ENCODE measurements at regions not wholly inside any gene's neighbourhood (a gene's known extent, or its start where the extent isn't known, plus 50 kb on each side); places are given as distances from the start of the nearest gene placed in this dataset.

- Histone ChIP-seq H3K4me1 (ENCODE audit: insufficient read depth, low read length) (no peaks in the 10 kb centered on the region), H3K79me2 (ENCODE audit: insufficient read depth, low read length) (no peaks in the 10 kb centered on the region), H4K20me1 (ENCODE audit: insufficient read depth, low read length) (no peaks in the 10 kb centered on the region), H3K27me3 (ENCODE audit: insufficient read depth, low read length) (no peaks in the 10 kb centered on the region), H3K4me3 (ENCODE audit: insufficient read depth, low read depth, low read length) (no peak overlapping the region), H3K9ac (ENCODE audit: low read length) (no peak overlapping the region), H3K27ac (ENCODE audit: low read depth, low read length) (no peak overlapping the region), H2AFZ (ENCODE audit: low read depth, low read length) (no peak overlapping the region), H3K36me3 (ENCODE audit: insufficient read depth, low read length) (no peaks in the 10 kb centered on the region), H3K9me3 (ENCODE audit: insufficient read depth, low read depth, low read length) (no peaks in the 10 kb centered on the region), H3K4me2 (ENCODE audit: low read length) (no peak overlapping the region)
- no peaks in the 10 kb centered on the region for H3K9me3 Mint-ChIP-seq (ENCODE audit: unreplicated experiment)
- no peaks in the 10 kb centered on the region for H3K27me3 Mint-ChIP-seq (ENCODE audit: low read depth, unreplicated experiment)
- H3K27ac Mint-ChIP-seq (ENCODE audit: unreplicated experiment): no peak overlapping the region
- no peaks in the 10 kb centered on the region for H3K4me1 Mint-ChIP-seq (ENCODE audit: low read depth, unreplicated experiment)
- DNase-seq (ENCODE audit: low read depth) (no peak), FAIRE-seq (no peak)
- TF ChIP-seq CTCF (IDR thresholded peaks at IDR 0.05; ENCODE audit: insufficient read depth, low read depth, low read length) (no peak), EZH2 (IDR thresholded peaks at IDR 0.05; ENCODE audit: insufficient read depth, low read length) (no peak)
- H3K36me3 Mint-ChIP-seq (ENCODE audit: low read depth, unreplicated experiment): no peaks in the 10 kb centered on the region
- H3K4me3 Mint-ChIP-seq (ENCODE audit: unreplicated experiment): no peak overlapping the region
Observed at GRCh38 chr13:61508936-61509335, 93.3 kb upstream of the PCDH20 start.

- no peaks in the 10 kb centered on the region for H3K36me3 Mint-ChIP-seq (ENCODE audit: low read depth, unreplicated experiment)
- FAIRE-seq: no peak
- H3K27me3 Mint-ChIP-seq (ENCODE audit: low read depth, unreplicated experiment): no peaks in the 10 kb centered on the region
Observed at GRCh38 chr13:61500176-61500575, 84.5 kb upstream of the PCDH20 start.

More at GRCh38 chr13:61500176-61500575, 84.5 kb upstream of the PCDH20 start:
- no peaks in the 10 kb centered on the region for H3K4me1 Mint-ChIP-seq (ENCODE audit: low read depth, unreplicated experiment)
- no peak overlapping the region for H2AFZ ChIP-seq (ENCODE audit: low read depth, low read length)
- no peaks in the 10 kb centered on the region for H4K20me1 ChIP-seq (ENCODE audit: insufficient read depth, low read length)
- no peak for TF ChIP-seq CTCF (IDR thresholded peaks at IDR 0.05; ENCODE audit: insufficient read depth, low read depth, low read length)
- no peak for TF ChIP-seq EZH2 (IDR thresholded peaks at IDR 0.05; ENCODE audit: insufficient read depth, low read length)
- H3K27ac ChIP-seq (ENCODE audit: low read depth, low read length): no peak overlapping the region
- no peaks in the 10 kb centered on the region for H3K9me3 ChIP-seq (ENCODE audit: insufficient read depth, low read depth, low read length)
- H3K4me2 ChIP-seq (ENCODE audit: low read length): no peak overlapping the region
- H3K79me2 ChIP-seq (ENCODE audit: insufficient read depth, low read length): no peaks in the 10 kb centered on the region
- no peak overlapping the region for H3K9ac ChIP-seq (ENCODE audit: low read length)
- no peaks in the 10 kb centered on the region for H3K27me3 ChIP-seq (ENCODE audit: insufficient read depth, low read length)
- no peak overlapping the region for H3K4me3 Mint-ChIP-seq (ENCODE audit: unreplicated experiment)
- no peak for DNase-seq (ENCODE audit: low read depth)
- H3K4me1 ChIP-seq (ENCODE audit: insufficient read depth, low read length): no peaks in the 10 kb centered on the region
- no peaks in the 10 kb centered on the region for H3K36me3 ChIP-seq (ENCODE audit: insufficient read depth, low read length)
- H3K27ac Mint-ChIP-seq (ENCODE audit: unreplicated experiment): no peak overlapping the region
- H3K9me3 Mint-ChIP-seq (ENCODE audit: unreplicated experiment): no peaks in the 10 kb centered on the region
- no peak overlapping the region for H3K4me3 ChIP-seq (ENCODE audit: insufficient read depth, low read depth, low read length)

All from astrocyte (in vitro differentiated cells and primary cell).